ENCODE measurements at regions not wholly inside any gene's neighbourhood (a gene's known extent, or its start where the extent isn't known, plus 50 kb on each side); places are given as distances from the start of the nearest gene placed in this dataset.

GRCh38 chr5:18932081-18932480 lies 1055.9 kb downstream of the CDH18 start:
- Mint-ChIP-seq H3K9me3 (peaks cover 0 to 4% (median 3%) of the 10 kb centered on the region in 7 donors), H3K4me3 (no peak overlapping the region), H3K27ac (no peak overlapping the region), H3K36me3 (no peaks in the 10 kb centered on the region), H3K4me1 (no peaks in the 10 kb centered on the region), H3K27me3 (ENCODE audit: low read depth in 3 of 3) (no peaks in the 10 kb centered on the region)
- Histone ChIP-seq H4K20me1 (ENCODE audit: insufficient read depth, low read length) (no peaks in the 10 kb centered on the region), H3K79me2 (ENCODE audit: insufficient read depth, low read length) (no peaks in the 10 kb centered on the region), H3K27ac (ENCODE audit: low read depth in 1 of 2, low read length in 2 of 2) (no peak overlapping the region), H3K36me3 (replicated peaks in 1 of 2; ENCODE audit: control insufficient read depth in 1 of 2, insufficient read depth in 2 of 2, low read length in 2 of 2) (no peaks in the 10 kb centered on the region), H3K4me3 (replicated peaks in 1 of 3; ENCODE audit: low read depth in 2 of 3, low read length in 3 of 3) (no peak overlapping the region), H3K4me1 (ENCODE audit: control insufficient read depth in 1 of 2, insufficient read depth in 2 of 2, low read length in 2 of 2) (no peaks in the 10 kb centered on the region), H2AFZ (ENCODE audit: insufficient read depth, low read depth, low read length, poor library complexity, severe bottlenecking) (no peak overlapping the region), H3K9ac (ENCODE audit: insufficient read depth, low read length, poor library complexity, severe bottlenecking) (no peak overlapping the region), H3K4me2 (replicated peaks; ENCODE audit: extremely low read depth, low read length, poor library complexity, severe bottlenecking) (no peak overlapping the region), H3K27me3 (ENCODE audit: control insufficient read depth in 2 of 2, insufficient read depth in 2 of 2, low read length in 2 of 2) (no peaks in the 10 kb centered on the region), H3K9me3 (replicated peaks in 1 of 2; ENCODE audit: control insufficient read depth in 1 of 2, insufficient read depth in 1 of 2, low read length in 2 of 2) (no peaks in the 10 kb centered on the region)
- WGBS (ENCODE audit: insufficient coverage): 70% methylated on average over 1 of the region's 2 CpGs
- no peak for DNase-seq
- no peak for TF ChIP-seq CTCF (IDR thresholded peaks at IDR 0.05)
- intact Hi-C loops (cut with micrococcal nuclease): no loop called here

GRCh38 chr5:18944771-18945170 lies 1043.2 kb downstream of the CDH18 start:
- Histone ChIP-seq H3K9me3 (replicated peaks in 1 of 2; ENCODE audit: control insufficient read depth in 1 of 2, insufficient read depth in 1 of 2, low read length in 2 of 2) (peaks cover 10 to 11% of the 10 kb centered on the region in 2 donors), H3K36me3 (replicated peaks in 1 of 2; ENCODE audit: control insufficient read depth in 1 of 2, insufficient read depth in 2 of 2, low read length in 2 of 2) (no peaks in the 10 kb centered on the region), H3K4me1 (ENCODE audit: control insufficient read depth in 1 of 2, insufficient read depth in 2 of 2, low read length in 2 of 2) (no peaks in the 10 kb centered on the region), H3K27ac (ENCODE audit: low read depth in 1 of 2, low read length in 2 of 2) (no peak overlapping the region), H3K27me3 (ENCODE audit: control insufficient read depth in 2 of 2, insufficient read depth in 2 of 2, low read length in 2 of 2) (no peaks in the 10 kb centered on the region), H3K9ac (ENCODE audit: insufficient read depth, low read length, poor library complexity, severe bottlenecking) (no peak overlapping the region), H4K20me1 (ENCODE audit: insufficient read depth, low read length) (no peaks in the 10 kb centered on the region), H3K4me3 (replicated peaks in 1 of 3; ENCODE audit: low read depth in 2 of 3, low read length in 3 of 3) (no peak overlapping the region), H3K4me2 (replicated peaks; ENCODE audit: extremely low read depth, low read length, poor library complexity, severe bottlenecking) (no peak overlapping the region), H3K79me2 (ENCODE audit: insufficient read depth, low read length) (no peaks in the 10 kb centered on the region), H2AFZ (ENCODE audit: insufficient read depth, low read depth, low read length, poor library complexity, severe bottlenecking) (no peak overlapping the region)
- DNase-seq: no peak
- TF ChIP-seq CTCF (IDR thresholded peaks at IDR 0.05): no peak
- Mint-ChIP-seq H3K4me1 (no peaks in the 10 kb centered on the region), H3K4me3 (no peak overlapping the region), H3K36me3 (no peaks in the 10 kb centered on the region), H3K27ac (no peak overlapping the region), H3K27me3 (ENCODE audit: low read depth in 3 of 3) (peaks cover 0 to 1% (median 0%) of the 10 kb centered on the region in 3 donors), H3K9me3 (peaks cover 2 to 9% (median 5%) of the 10 kb centered on the region in 7 donors)
- WGBS (ENCODE audit: insufficient coverage): 60% methylated on average over 1 of the region's 5 CpGs
- intact Hi-C loops (cut with micrococcal nuclease): no loop called here

Data from CD14-positive monocyte (primary cell).